M059J (cell line): ENCODE measurements at regions not wholly inside any gene's neighbourhood (a gene's known extent, or its start where the extent isn't known, plus 50 kb on each side); places are given as distances from the start of the nearest gene placed in this dataset.

Experiments
- DNase-seq: peaks from one replicate; pipeline ENCODE4 v3.0.0-alpha.2; 2012; ENCODE audit warnings: low read depth

- DNase-seq = no peak
These were observed 229.1 kb upstream of the IGF1R start for GRCh38 chr15:98419173-98419780.

GRCh38 chr15:98420837-98421236 lies 227.5 kb upstream of the IGF1R start:
- DNase-seq = no peak

- DNase-seq = peak; percentile 23
These were observed 226.8 kb upstream of the IGF1R start for GRCh38 chr15:98421419-98422129.

GRCh38 chr15:98422130-98422478 lies 226.2 kb upstream of the IGF1R start:
- DNase-seq = no peak

GRCh38 chr15:98425173-98425572 lies 223.2 kb upstream of the IGF1R start:
- no peak for DNase-seq

GRCh38 chr15:98427321-98427720 lies 221.0 kb upstream of the IGF1R start:
- no peak for DNase-seq

GRCh38 chr15:98428253-98428989 lies 219.9 kb upstream of the IGF1R start:
- DNase-seq = peak; percentile 59

- no peak for DNase-seq
These were observed 217.2 kb upstream of the IGF1R start for GRCh38 chr15:98431171-98431570.

GRCh38 chr15:98433346-98433745 lies 215.0 kb upstream of the IGF1R start:
- DNase-seq = peak; percentile 29

GRCh38 chr15:98433856-98434255 lies 214.5 kb upstream of the IGF1R start:
- DNase-seq = no peak

- no peak for DNase-seq
These were observed 210.6 kb upstream of the IGF1R start for GRCh38 chr15:98437752-98438151.

- no peak for DNase-seq
These were observed 210.0 kb upstream of the IGF1R start for GRCh38 chr15:98438326-98438725.

GRCh38 chr15:98438907-98439306 lies 209.4 kb upstream of the IGF1R start:
- no peak for DNase-seq

- no peak for DNase-seq
These were observed 208.8 kb upstream of the IGF1R start for GRCh38 chr15:98439523-98439942.

- DNase-seq = no peak
These were observed 207.4 kb upstream of the IGF1R start for GRCh38 chr15:98440917-98441316.

GRCh38 chr15:98441599-98441998 lies 206.7 kb upstream of the IGF1R start:
- DNase-seq = no peak

- DNase-seq = peak; percentile 88
These were observed 205.9 kb upstream of the IGF1R start for GRCh38 chr15:98442379-98442833.

GRCh38 chr15:98442901-98443300 lies 205.4 kb upstream of the IGF1R start:
- DNase-seq = no peak

GRCh38 chr15:98443526-98443925 lies 204.8 kb upstream of the IGF1R start:
- DNase-seq = no peak

GRCh38 chr15:98444138-98444537 lies 204.2 kb upstream of the IGF1R start:
- no peak for DNase-seq

GRCh38 chr15:98445315-98445714 lies 203.0 kb upstream of the IGF1R start:
- no peak for DNase-seq

GRCh38 chr15:98446083-98446482 lies 202.3 kb upstream of the IGF1R start:
- DNase-seq = no peak

- no peak for DNase-seq
These were observed 201.3 kb upstream of the IGF1R start for GRCh38 chr15:98447069-98447468.
